Lower leg skin (tissue), 3 donors: ENCODE measurements at regions not wholly inside any gene's neighbourhood (a gene's known extent, or its start where the extent isn't known, plus 50 kb on each side); places are given as distances from the start of the nearest gene placed in this dataset.

ENCODE experiments used
- POLR2A ChIP-seq, 2 donors: fragments of 450-650 bp; IDR thresholded peaks; one replicate each; pipeline ENCODE4 v1.6.1; 2016 to 2017; ENCODE audit warnings: antibody characterized with exemption in 2 of 2, mild to moderate bottlenecking in 1 of 2, moderate library complexity in 1 of 2
- TF ChIP-seq, protein P1 (sequence below), 3 donors: fragments of 450-650 bp; IDR thresholded peaks; one replicate each; pipeline ENCODE4 v1.5.1; 2016; ENCODE audit warnings: antibody characterized with exemption in 3 of 3, mild to moderate bottlenecking in 3 of 3, moderate library complexity in 2 of 3

- TF ChIP-seq, protein P1, sequence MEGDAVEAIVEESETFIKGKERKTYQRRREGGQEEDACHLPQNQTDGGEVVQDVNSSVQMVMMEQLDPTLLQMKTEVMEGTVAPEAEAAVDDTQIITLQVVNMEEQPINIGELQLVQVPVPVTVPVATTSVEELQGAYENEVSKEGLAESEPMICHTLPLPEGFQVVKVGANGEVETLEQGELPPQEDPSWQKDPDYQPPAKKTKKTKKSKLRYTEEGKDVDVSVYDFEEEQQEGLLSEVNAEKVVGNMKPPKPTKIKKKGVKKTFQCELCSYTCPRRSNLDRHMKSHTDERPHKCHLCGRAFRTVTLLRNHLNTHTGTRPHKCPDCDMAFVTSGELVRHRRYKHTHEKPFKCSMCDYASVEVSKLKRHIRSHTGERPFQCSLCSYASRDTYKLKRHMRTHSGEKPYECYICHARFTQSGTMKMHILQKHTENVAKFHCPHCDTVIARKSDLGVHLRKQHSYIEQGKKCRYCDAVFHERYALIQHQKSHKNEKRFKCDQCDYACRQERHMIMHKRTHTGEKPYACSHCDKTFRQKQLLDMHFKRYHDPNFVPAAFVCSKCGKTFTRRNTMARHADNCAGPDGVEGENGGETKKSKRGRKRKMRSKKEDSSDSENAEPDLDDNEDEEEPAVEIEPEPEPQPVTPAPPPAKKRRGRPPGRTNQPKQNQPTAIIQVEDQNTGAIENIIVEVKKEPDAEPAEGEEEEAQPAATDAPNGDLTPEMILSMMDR (IDR thresholded peaks at IDR 0.05), result no peak
- no peak for TF ChIP-seq POLR2A (IDR thresholded peaks at IDR 0.05)
Measured at GRCh38 chr4:83179205-83179604, 64.7 kb upstream of the PLAC8 start.
